K562 (cell line): ENCODE measurements at regions not wholly inside any gene's neighbourhood (a gene's known extent, or its start where the extent isn't known, plus 50 kb on each side); places are given as distances from the start of the nearest gene placed in this dataset.

Source experiments
- ATAC-seq: fragments of 200-7000 bp; cut with Tn5 transposase; 3 replicates; pipeline ENCODE4 v1.9.1; 2020; ENCODE audit warnings: moderate library complexity
- BruUV-seq: library from RNA; stranded (reverse); fragments of 400-500 nt; replicated peaks from 2 replicates; lab custom pipeline; 2021; lab: Mats Ljungman, UMichigan
- CTCF ChIA-PET: fragments of 300-600 bp; formaldehyde crosslinking; extraction: SDS; loops from one replicate; lab custom pipeline; 2021; ENCODE audit warnings: low intra/inter-chr PET ratio; lab: Yijun Ruan, JAX
- POLR2A ChIA-PET: fragments of 300-600, 350-650 bp; sonication (Branson Sonifier 250); formaldehyde crosslinking; extraction: SDS; loops from one replicate; lab custom pipeline; 2021; ENCODE audit warnings: antibody characterized with exemption, inconsistent platforms; lab: Yijun Ruan, JAX
- DNase-seq, 4 experiments: peaks; one replicate each; pipeline versions ENCODE4 v3.0.0 to v3.0.0-alpha.2; 2011 to 2018; ENCODE audit warnings: low spot score in 3 of 4, mixed read lengths in 3 of 4; ENCODE audit errors: extremely low read depth in 1 of 4
- FAIRE-seq: peaks from 2 replicates; lab custom pipeline; 2011; peaks lifted over from hg19 to GRCh38; lab: Jason Lieb, UNC
- H2AFZ ChIP-seq: 2 replicates; pipeline ENCODE4 v1.6.0; 2011; ENCODE audit warnings: low read depth, low read length, control low read depth, inconsistent platforms
- H3K27ac ChIP-seq: fragments of 200-600 bp; 3 replicates; pipeline ENCODE4 v1.8.0; 2011; ENCODE audit warnings: low read depth, mild to moderate bottlenecking, control low read depth, inconsistent platforms, low read length, moderate library complexity, mixed read lengths; ENCODE audit errors: extremely low read depth
- H3K27me3 ChIP-seq, 2 experiments: fragments of 300-600 bp in 1 of 2; 2 replicates in 1 of 2; 3 replicates in 1 of 2; pipeline versions ENCODE4 v1.6.0 to v1.8.0; 2011; ENCODE audit warnings: inconsistent platforms in 2 of 2, low read length in 2 of 2, mild to moderate bottlenecking in 1 of 2, mixed read lengths in 1 of 2, moderate library complexity in 1 of 2; ENCODE audit not compliant: control insufficient read depth in 2 of 2, insufficient read depth in 2 of 2
- H3K36me3 ChIP-seq: fragments of 300-600 bp; 3 replicates; pipeline ENCODE4 v1.8.0; 2011; ENCODE audit warnings: mild to moderate bottlenecking, low read length, inconsistent platforms; ENCODE audit not compliant: control insufficient read depth, insufficient read depth
- H3K4me1 ChIP-seq, 2 experiments: fragments of 200-600 bp in 1 of 2; replicated peaks in 1 of 2; 2 replicates in 1 of 2; 3 replicates in 1 of 2; pipeline versions ENCODE4 v1.5.1 to v1.8.0; 2011; ENCODE audit warnings: inconsistent platforms in 2 of 2, low read length in 2 of 2, mild to moderate bottlenecking in 1 of 2, mixed read lengths in 1 of 2, moderate library complexity in 1 of 2; ENCODE audit not compliant: control insufficient read depth in 2 of 2, insufficient read depth in 2 of 2
- H3K4me2 ChIP-seq: 2 replicates; pipeline ENCODE4 v1.6.1; 2011; ENCODE audit warnings: low read length, control low read depth, inconsistent platforms, mixed read lengths; ENCODE audit not compliant: insufficient read depth
- H3K4me3 ChIP-seq: fragments of 200-600 bp; sonication (generic), shearing (Covaris generic); 2 replicates; pipeline ENCODE4 v1.5.1; 2016; ENCODE audit warnings: control low read depth, inconsistent platforms
- H3K79me2 ChIP-seq: fragments of 200-600 bp; 3 replicates; pipeline ENCODE4 v1.8.0; 2011; ENCODE audit warnings: low read length, inconsistent platforms; ENCODE audit not compliant: control insufficient read depth, insufficient read depth
- H3K9ac ChIP-seq, 2 experiments: 2 replicates each; pipeline versions ENCODE4 v1.6.0 to v1.6.1; 2011; ENCODE audit warnings: low read depth in 2 of 2, low read length in 2 of 2, control low read depth in 1 of 2, inconsistent platforms in 1 of 2, mild to moderate bottlenecking in 1 of 2, mixed read lengths in 1 of 2; ENCODE audit not compliant: insufficient read depth in 1 of 2
- H3K9me1 ChIP-seq: one replicate; pipeline ENCODE4 v1.6.0; 2011; ENCODE audit warnings: inconsistent platforms, mild to moderate bottlenecking, low read length, moderate library complexity; ENCODE audit not compliant: control insufficient read depth, insufficient read depth
- H3K9me3 ChIP-seq: replicated peaks from 2 replicates; pipeline ENCODE4 v1.5.1; 2011; ENCODE audit warnings: low read depth, low read length, inconsistent platforms; ENCODE audit not compliant: control insufficient read depth, insufficient read depth
- H4K20me1 ChIP-seq: replicated peaks from 2 replicates; pipeline ENCODE4 v1.6.1; 2011; ENCODE audit warnings: low read length, inconsistent platforms, mixed read lengths; ENCODE audit not compliant: control insufficient read depth, insufficient read depth
- ARID1B ChIP-seq: fragments of 450-650 bp; IDR thresholded peaks from 2 replicates; pipeline ENCODE4 v1.6.1; 2016; ENCODE audit warnings: antibody characterized with exemption, mild to moderate bottlenecking, inconsistent platforms
- CLOCK ChIP-seq: fragments of 250-450 bp; sonication (Bioruptor Pico); IDR thresholded peaks from 2 replicates; pipeline ENCODE4 v1.4.0; 2020; ENCODE audit warnings: mild to moderate bottlenecking, moderate library complexity, borderline replicate concordance
- FOXP1 ChIP-seq: sonication (generic); formaldehyde crosslinking; IDR thresholded peaks from 2 replicates; pipeline ENCODE4 v1.8.0; 2022; ENCODE audit warnings: mild to moderate bottlenecking, missing genetic modification reagents
- HMGN3 ChIP-seq: IDR thresholded peaks from 2 replicates; pipeline ENCODE4 v1.6.1; 2011; ENCODE audit warnings: borderline replicate concordance, low read depth, mild to moderate bottlenecking, mixed read lengths, low read length; ENCODE audit not compliant: insufficient read length; ENCODE audit errors: extremely low read depth
- ILK ChIP-seq: fragments of 450-650 bp; IDR thresholded peaks from 2 replicates; pipeline ENCODE4 v1.6.1; 2016; ENCODE audit warnings: missing genetic modification characterization, low read depth, mild to moderate bottlenecking, missing compliant biosample characterization, moderate library complexity, borderline replicate concordance
- KDM5B ChIP-seq: fragments of 200-600 bp; sonication (generic); IDR thresholded peaks from 2 replicates; pipeline ENCODE4 v1.6.1; 2012; ENCODE audit warnings: low read depth, mild to moderate bottlenecking, moderate library complexity, low read length, control low read depth, inconsistent platforms; ENCODE audit not compliant: insufficient replicate concordance
- SAFB ChIP-seq: fragments of 200-400 bp; formaldehyde crosslinking; IDR thresholded peaks from 2 replicates; pipeline ENCODE4 v1.6.1; 2017; ENCODE audit warnings: low read depth, low read length, borderline replicate concordance
- TAF7 ChIP-seq: fragments of 450-650 bp; IDR thresholded peaks from 2 replicates; pipeline ENCODE4 v1.6.1; 2016; ENCODE audit warnings: missing genetic modification characterization, missing compliant biosample characterization
- ZFP36 ChIP-seq: fragments of 150-350 bp; IDR thresholded peaks from 2 replicates; pipeline ENCODE4 v1.6.1; 2018; ENCODE audit warnings: low read length, low read depth; ENCODE audit not compliant: partially characterized antibody
- ZNF449 ChIP-seq: fragments of 250-450 bp; sonication (Bioruptor Pico); IDR thresholded peaks from 2 replicates; pipeline ENCODE4 v1.8.0; 2022; ENCODE audit warnings: moderate library complexity, mild to moderate bottlenecking, inconsistent platforms
- ZNF75A ChIP-seq: fragments of 450-650 bp; formaldehyde crosslinking; IDR thresholded peaks from 2 replicates; pipeline ENCODE4 v1.4.0; 2020; ENCODE audit warnings: mild to moderate bottlenecking
- WGBS: fragments of 100-300 bp; shearing (Covaris generic); methylation state at CpG from one replicate; pipeline ENCODE4 v1.1.6; 2016; ENCODE audit warnings: low coverage, mixed read lengths; ENCODE audit not compliant: insufficient coverage; ENCODE audit errors: missing lambda C conversion rate; 5-methylcytosine and 5-hydroxymethylcytosine counted together
- in situ Hi-C: fragments of 300-500 bp; cut with MboI; formaldehyde crosslinking; loops from 4 replicates; pipeline ENCODE4 v1.15.0; 2018; ENCODE audit warnings: inconsistent platforms, mixed read lengths
- intact Hi-C: fragments of 100-400 bp; cut with micrococcal nuclease; formaldehyde crosslinking; loops from 2 replicates; pipeline ENCODE4 v1.14.2; 2022

- H3K27me3 ChIP-seq = peaks cover 0 to 2% of the 10 kb centered on the region in 2 experiments; a peak in 1 of 5 replicates
- no peaks in the 10 kb centered on the region for H4K20me1 ChIP-seq
- no peak overlapping the region for H2AFZ ChIP-seq
- ATAC-seq = no peak
- TF ChIP-seq ILK (tag) (no peak), ZNF75A (CRISPR knock-in tag) (no peak), SAFB (no peak), FOXP1 (CRISPR knock-in tag) (no peak), KDM5B (no peak), TAF7 (tag) (no peak), ZNF449 (CRISPR knock-in tag) (no peak), ZFP36 (no peak), CLOCK (CRISPR knock-in tag) (no peak), ARID1B (no peak), HMGN3 (no peak)
- TF ChIP-seq, all 486 proteins: peak for 0
- ChIA-PET POLR2A (no interaction called here), CTCF (no interaction called here)
- in situ Hi-C loops = no loop called here
- FAIRE-seq = no peak
- Histone ChIP-seq H3K9me3 (no peaks in the 10 kb centered on the region), H3K4me3 (no peak overlapping the region), H3K9ac (no peak overlapping the region), H3K4me2 (no peak overlapping the region), H3K27ac (no peak overlapping the region), H3K4me1 (no peaks in the 10 kb centered on the region), H3K9me1 (no peaks in the 10 kb centered on the region), H3K79me2 (no peaks in the 10 kb centered on the region), H3K36me3 (no peaks in the 10 kb centered on the region)
- intact Hi-C loops = no loop called here
- DNase-seq = no peak
- BruUV-seq = no TSS peak
- 27% methylated on average over 1 of the region's 1 CpG for WGBS
These were observed 215.6 kb upstream of the FAT1 start for GRCh38 chr4:186939226-186939625.
